ENCODE measurements at regions not wholly inside any gene's neighbourhood (a gene's known extent, or its start where the extent isn't known, plus 50 kb on each side); places are given as distances from the start of the nearest gene placed in this dataset.

DNA sequence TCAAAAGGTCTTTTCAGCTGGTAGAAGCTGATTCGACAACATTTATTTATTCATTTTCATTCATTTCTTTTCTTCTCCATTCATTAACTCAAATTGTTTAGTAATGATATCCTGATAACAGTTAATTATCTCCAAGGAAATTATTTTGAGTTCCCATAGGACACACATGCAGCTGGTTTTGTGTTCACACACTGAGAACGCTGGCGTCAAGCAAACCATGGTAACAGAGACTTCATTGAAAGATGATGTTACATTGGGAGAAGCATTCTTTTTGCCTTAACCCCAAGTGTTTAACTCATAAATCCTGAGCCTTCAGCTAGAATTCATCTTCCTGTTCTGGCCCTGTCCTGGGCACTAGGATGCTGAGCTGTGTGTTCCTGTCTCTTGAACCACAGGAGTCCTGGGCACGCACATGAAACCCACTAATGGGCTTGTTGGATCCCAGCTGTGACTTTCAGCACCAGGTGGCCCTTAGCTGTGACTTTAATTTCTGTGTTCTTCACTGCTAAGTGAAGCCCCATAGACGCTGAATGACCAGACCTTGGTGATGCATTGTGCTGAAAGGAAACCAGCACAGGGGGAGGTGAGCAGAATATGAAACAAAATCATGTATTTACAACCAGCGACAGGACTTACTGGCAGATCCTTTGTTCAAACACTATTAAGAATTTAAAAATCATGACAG lies 121.5 kb upstream of the PRSS58 start:
- Histone ChIP-seq H3K27ac (no peak overlapping the region), H3K9ac (ENCODE audit: insufficient read length) (no peak overlapping the region), H3K36me3 (ENCODE audit: insufficient read depth, low read length) (no peaks in the 10 kb centered on the region), H3K4me3 (no peak overlapping the region), H3K9me3 (ENCODE audit: low read depth, low read length) (no peaks in the 10 kb centered on the region)
- TF ChIP-seq POLR2AphosphoS5 (IDR thresholded peaks at IDR 0.05; ENCODE audit: borderline replicate concordance, low read depth, low read length), result no peak
- no peak for TF ChIP-seq EZH2 (IDR thresholded peaks at IDR 0.05)
- TF ChIP-seq FOXP2 (optimal IDR thresholded peaks at IDR 0.05; ENCODE audit: control extremely low read depth, extremely low read length, insufficient read depth), result no peak
- no peak for DNase-seq (ENCODE audit: low read depth, low spot score)

DNA sequence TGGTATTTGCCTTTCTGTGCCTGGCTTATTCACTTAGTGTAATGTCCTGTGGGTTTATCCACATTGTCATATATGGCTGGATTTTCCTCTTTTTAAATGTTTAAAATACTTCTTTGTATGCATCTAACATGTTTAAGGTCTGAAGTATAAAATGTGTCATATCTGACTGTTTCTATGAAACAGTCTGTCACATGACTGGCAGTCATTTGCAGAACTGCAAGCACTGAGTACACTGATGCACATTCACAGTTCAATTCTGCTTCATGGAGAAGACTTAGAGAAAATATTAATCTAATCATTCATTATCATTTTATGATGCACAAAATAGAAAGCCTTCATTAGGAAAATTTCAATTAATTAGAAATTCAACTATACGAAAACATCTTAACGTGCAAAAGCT lies 119.7 kb upstream of the PRSS58 start:
- Histone ChIP-seq H3K9ac (ENCODE audit: insufficient read length) (no peak overlapping the region), H3K4me3 (no peak overlapping the region), H3K36me3 (ENCODE audit: insufficient read depth, low read length) (no peaks in the 10 kb centered on the region), H3K27ac (no peak overlapping the region), H3K9me3 (ENCODE audit: low read depth, low read length) (no peaks in the 10 kb centered on the region)
- TF ChIP-seq POLR2AphosphoS5 (IDR thresholded peaks at IDR 0.05; ENCODE audit: borderline replicate concordance, low read depth, low read length) (no peak), EZH2 (IDR thresholded peaks at IDR 0.05) (no peak), FOXP2 (optimal IDR thresholded peaks at IDR 0.05; ENCODE audit: control extremely low read depth, extremely low read length, insufficient read depth) (no peak)
- no peak for DNase-seq (ENCODE audit: low read depth, low spot score)

DNA sequence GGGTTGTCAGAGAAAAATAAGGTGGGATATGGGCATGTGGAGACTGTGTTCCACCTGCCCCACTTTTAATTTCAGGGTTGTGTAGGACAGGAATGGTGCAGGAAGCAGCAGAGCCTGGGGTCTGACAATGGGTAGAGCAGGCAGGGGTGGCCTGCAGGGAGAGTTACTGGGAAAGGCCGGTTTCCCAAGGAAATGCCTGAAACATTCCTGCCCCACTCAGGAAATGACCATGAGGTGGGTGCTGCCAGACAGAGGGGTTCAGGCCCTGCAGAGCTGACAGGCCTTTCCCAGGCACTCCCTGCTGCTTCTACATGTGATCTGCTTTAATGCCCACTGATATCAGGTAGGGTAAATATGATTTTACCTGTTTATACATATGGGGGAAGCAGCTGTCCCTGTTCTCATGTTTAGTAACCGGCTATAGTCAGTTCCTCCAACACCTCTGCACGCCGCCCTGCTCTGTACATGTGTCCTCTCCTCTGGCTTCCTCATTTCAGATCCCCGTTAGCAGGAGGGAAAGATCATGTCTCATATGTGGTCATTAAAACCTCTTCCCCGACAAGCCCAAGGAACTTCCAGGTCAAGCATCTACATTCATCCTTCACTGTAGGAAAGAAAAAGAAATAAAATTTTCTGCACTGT lies 118.6 kb upstream of the PRSS58 start:
- H3K36me3 ChIP-seq (ENCODE audit: insufficient read depth, low read length), result no peaks in the 10 kb centered on the region
- no peaks in the 10 kb centered on the region for H3K9me3 ChIP-seq (ENCODE audit: low read depth, low read length)
- no peak overlapping the region for H3K9ac ChIP-seq (ENCODE audit: insufficient read length)
- DNase-seq (ENCODE audit: low read depth, low spot score), result no peak
- no peak for TF ChIP-seq POLR2AphosphoS5 (IDR thresholded peaks at IDR 0.05; ENCODE audit: borderline replicate concordance, low read depth, low read length)
- TF ChIP-seq EZH2 (IDR thresholded peaks at IDR 0.05), result no peak
- no peak for TF ChIP-seq FOXP2 (optimal IDR thresholded peaks at IDR 0.05; ENCODE audit: control extremely low read depth, extremely low read length, insufficient read depth)
- H3K4me3 ChIP-seq, result no peak overlapping the region
- H3K27ac ChIP-seq, result no peak overlapping the region

- H3K9ac ChIP-seq (ENCODE audit: insufficient read length), result no peak overlapping the region
- DNase-seq (ENCODE audit: low read depth, low spot score), result no peak
- H3K9me3 ChIP-seq (ENCODE audit: low read depth, low read length), result no peaks in the 10 kb centered on the region
- TF ChIP-seq POLR2AphosphoS5 (IDR thresholded peaks at IDR 0.05; ENCODE audit: borderline replicate concordance, low read depth, low read length) (no peak), EZH2 (IDR thresholded peaks at IDR 0.05) (no peak), FOXP2 (optimal IDR thresholded peaks at IDR 0.05; ENCODE audit: control extremely low read depth, extremely low read length, insufficient read depth) (no peak)
- H3K27ac ChIP-seq, result no peak overlapping the region
- H3K36me3 ChIP-seq (ENCODE audit: insufficient read depth, low read length), result no peaks in the 10 kb centered on the region
- H3K4me3 ChIP-seq, result no peak overlapping the region
Measured at GRCh38 chr7:142375710-142376313, 118.0 kb upstream of the PRSS58 start.

GRCh38 chr7:142372727-142373126 lies 114.9 kb upstream of the PRSS58 start:
- Histone ChIP-seq H3K9me3 (ENCODE audit: low read depth, low read length) (no peaks in the 10 kb centered on the region), H3K36me3 (ENCODE audit: insufficient read depth, low read length) (no peaks in the 10 kb centered on the region), H3K9ac (ENCODE audit: insufficient read length) (no peak overlapping the region), H3K4me3 (no peak overlapping the region), H3K27ac (no peak overlapping the region)
- no peak for DNase-seq (ENCODE audit: low read depth, low spot score)
- no peak for TF ChIP-seq FOXP2 (optimal IDR thresholded peaks at IDR 0.05; ENCODE audit: control extremely low read depth, extremely low read length, insufficient read depth)
- no peak for TF ChIP-seq POLR2AphosphoS5 (IDR thresholded peaks at IDR 0.05; ENCODE audit: borderline replicate concordance, low read depth, low read length)
- TF ChIP-seq EZH2 (IDR thresholded peaks at IDR 0.05), result no peak

GRCh38 chr7:142371586-142372377 lies 113.9 kb upstream of the PRSS58 start:
- Histone ChIP-seq H3K9me3 (ENCODE audit: low read depth, low read length) (no peaks in the 10 kb centered on the region), H3K4me3 (no peak overlapping the region), H3K9ac (ENCODE audit: insufficient read length) (no peak overlapping the region), H3K36me3 (ENCODE audit: insufficient read depth, low read length) (no peaks in the 10 kb centered on the region), H3K27ac (no peak overlapping the region)
- TF ChIP-seq POLR2AphosphoS5 (IDR thresholded peaks at IDR 0.05; ENCODE audit: borderline replicate concordance, low read depth, low read length), result no peak
- TF ChIP-seq EZH2 (IDR thresholded peaks at IDR 0.05), result no peak
- no peak for TF ChIP-seq FOXP2 (optimal IDR thresholded peaks at IDR 0.05; ENCODE audit: control extremely low read depth, extremely low read length, insufficient read depth)
- no peak for DNase-seq (ENCODE audit: low read depth, low spot score)

DNA sequence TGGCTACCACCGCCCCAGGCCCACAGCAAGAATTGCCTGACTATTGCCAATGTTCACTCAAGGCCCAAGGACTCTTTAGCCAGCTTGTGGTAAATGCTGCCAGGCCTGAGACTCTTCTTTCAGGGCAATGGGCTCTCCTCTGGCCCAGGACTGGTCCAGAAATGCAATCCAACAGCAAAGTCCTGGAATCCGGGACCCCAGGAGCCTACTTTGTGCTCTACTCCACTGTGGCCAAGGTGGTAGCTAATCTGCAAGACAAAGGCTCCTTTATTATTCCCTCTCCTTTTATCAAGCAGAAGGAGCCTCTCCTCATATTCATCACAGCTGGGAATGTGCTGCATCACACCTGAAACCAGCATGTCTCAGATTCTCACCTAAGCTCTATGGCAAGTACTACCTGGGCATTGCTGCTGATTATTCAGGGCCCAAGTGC lies 107.6 kb upstream of the PRSS58 start:
- no peak for TF ChIP-seq EZH2 (IDR thresholded peaks at IDR 0.05)
- TF ChIP-seq FOXP2 (optimal IDR thresholded peaks at IDR 0.05; ENCODE audit: control extremely low read depth, extremely low read length, insufficient read depth), result no peak
- TF ChIP-seq POLR2AphosphoS5 (IDR thresholded peaks at IDR 0.05; ENCODE audit: borderline replicate concordance, low read depth, low read length), result no peak
- no peak overlapping the region for H3K4me3 ChIP-seq
- no peak for DNase-seq (ENCODE audit: low read depth, low spot score)
- no peaks in the 10 kb centered on the region for H3K9me3 ChIP-seq (ENCODE audit: low read depth, low read length)
- no peak overlapping the region for H3K27ac ChIP-seq
- no peak overlapping the region for H3K9ac ChIP-seq (ENCODE audit: insufficient read length)
- H3K36me3 ChIP-seq (ENCODE audit: insufficient read depth, low read length), result no peaks in the 10 kb centered on the region

DNA sequence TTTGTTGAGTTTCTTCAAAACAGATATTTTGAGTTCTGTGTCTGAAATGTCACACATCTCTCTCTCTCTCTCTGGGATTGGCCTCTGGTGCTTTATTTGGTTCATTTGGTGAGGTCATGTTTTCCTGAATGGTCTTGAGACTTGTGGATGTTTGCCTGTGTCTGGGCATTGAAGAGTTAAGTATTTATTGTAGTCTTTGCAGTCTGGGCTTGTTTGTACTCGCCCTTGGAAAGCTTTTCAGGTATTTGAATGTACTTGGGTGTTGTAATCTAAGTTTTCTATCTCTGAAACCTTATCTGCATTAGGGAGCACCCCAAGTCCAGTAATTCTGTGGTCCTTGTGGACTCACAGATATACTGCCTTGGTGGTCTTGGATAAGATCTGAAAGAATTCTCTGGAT lies 106.7 kb upstream of the PRSS58 start:
- no peak overlapping the region for H3K9ac ChIP-seq (ENCODE audit: insufficient read length)
- no peaks in the 10 kb centered on the region for H3K36me3 ChIP-seq (ENCODE audit: insufficient read depth, low read length)
- H3K9me3 ChIP-seq (ENCODE audit: low read depth, low read length), result no peaks in the 10 kb centered on the region
- no peak overlapping the region for H3K27ac ChIP-seq
- DNase-seq (ENCODE audit: low read depth, low spot score), result no peak
- no peak overlapping the region for H3K4me3 ChIP-seq
- TF ChIP-seq POLR2AphosphoS5 (IDR thresholded peaks at IDR 0.05; ENCODE audit: borderline replicate concordance, low read depth, low read length) (no peak), EZH2 (IDR thresholded peaks at IDR 0.05) (no peak), FOXP2 (optimal IDR thresholded peaks at IDR 0.05; ENCODE audit: control extremely low read depth, extremely low read length, insufficient read depth) (no peak)

All from SK-N-MC (cell line).